Gastrocnemius medialis (tissue), 4 donors: ENCODE measurements at regions not wholly inside any gene's neighbourhood (a gene's known extent, or its start where the extent isn't known, plus 50 kb on each side); places are given as distances from the start of the nearest gene placed in this dataset.

ENCODE experiments used
- POLR2A ChIP-seq, 2 donors: fragments of 450-650 bp; IDR thresholded peaks; one replicate each; pipeline ENCODE4 v1.6.1; 2017; ENCODE audit warnings: antibody characterized with exemption in 2 of 2, mild to moderate bottlenecking in 2 of 2, moderate library complexity in 2 of 2
- TF ChIP-seq, protein P1 (sequence below), 5 experiments: fragments of 450-650 bp in 3 of 5; fragments of 200-600 bp in 2 of 5; sonication (generic) in 2 of 5; IDR thresholded peaks in 4 of 5; conservative IDR thresholded peaks in 1 of 5; 1 replicate in 4 of 5; 2 replicates in 1 of 5; pipeline ENCODE4 v1.5.1; 2016 to 2019; ENCODE audit warnings: antibody characterized with exemption in 5 of 5, mild to moderate bottlenecking in 3 of 5, moderate library complexity in 3 of 5

GRCh38 chr1:96934282-96934681 lies 212.7 kb downstream of the PTBP2 start:
- TF ChIP-seq, protein P1, sequence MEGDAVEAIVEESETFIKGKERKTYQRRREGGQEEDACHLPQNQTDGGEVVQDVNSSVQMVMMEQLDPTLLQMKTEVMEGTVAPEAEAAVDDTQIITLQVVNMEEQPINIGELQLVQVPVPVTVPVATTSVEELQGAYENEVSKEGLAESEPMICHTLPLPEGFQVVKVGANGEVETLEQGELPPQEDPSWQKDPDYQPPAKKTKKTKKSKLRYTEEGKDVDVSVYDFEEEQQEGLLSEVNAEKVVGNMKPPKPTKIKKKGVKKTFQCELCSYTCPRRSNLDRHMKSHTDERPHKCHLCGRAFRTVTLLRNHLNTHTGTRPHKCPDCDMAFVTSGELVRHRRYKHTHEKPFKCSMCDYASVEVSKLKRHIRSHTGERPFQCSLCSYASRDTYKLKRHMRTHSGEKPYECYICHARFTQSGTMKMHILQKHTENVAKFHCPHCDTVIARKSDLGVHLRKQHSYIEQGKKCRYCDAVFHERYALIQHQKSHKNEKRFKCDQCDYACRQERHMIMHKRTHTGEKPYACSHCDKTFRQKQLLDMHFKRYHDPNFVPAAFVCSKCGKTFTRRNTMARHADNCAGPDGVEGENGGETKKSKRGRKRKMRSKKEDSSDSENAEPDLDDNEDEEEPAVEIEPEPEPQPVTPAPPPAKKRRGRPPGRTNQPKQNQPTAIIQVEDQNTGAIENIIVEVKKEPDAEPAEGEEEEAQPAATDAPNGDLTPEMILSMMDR (IDR thresholded peaks at IDR 0.05 in 4 of 5, conservative IDR thresholded peaks at IDR 0.05 in 1 of 5) = no peak
- TF ChIP-seq POLR2A (IDR thresholded peaks at IDR 0.05) = no peak
